ENCODE measurements at regions not wholly inside any gene's neighbourhood (a gene's known extent, or its start where the extent isn't known, plus 50 kb on each side); places are given as distances from the start of the nearest gene placed in this dataset.

DNA sequence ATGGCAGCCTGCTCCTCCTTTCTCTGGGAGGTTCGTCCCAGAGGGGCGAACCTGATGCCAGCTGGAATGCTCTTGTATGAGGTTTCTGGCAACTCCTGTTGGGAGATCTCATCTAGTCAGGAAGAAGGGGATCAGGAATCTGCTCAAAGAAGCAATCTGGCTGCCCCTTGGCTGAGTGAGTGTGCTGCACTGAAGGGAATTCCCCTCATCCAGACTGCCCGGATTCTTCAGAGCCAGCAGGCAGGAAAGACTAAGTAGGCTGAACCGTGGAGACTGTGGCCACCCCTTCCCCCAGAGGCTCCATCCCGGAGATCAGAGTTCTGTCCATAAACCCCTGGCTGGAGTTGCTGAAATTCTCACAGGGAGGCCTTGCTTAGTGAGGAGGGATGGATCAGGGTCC, 476.0 kb downstream of the CSNK1G3 start:
- TF ChIP-seq, protein P1, sequence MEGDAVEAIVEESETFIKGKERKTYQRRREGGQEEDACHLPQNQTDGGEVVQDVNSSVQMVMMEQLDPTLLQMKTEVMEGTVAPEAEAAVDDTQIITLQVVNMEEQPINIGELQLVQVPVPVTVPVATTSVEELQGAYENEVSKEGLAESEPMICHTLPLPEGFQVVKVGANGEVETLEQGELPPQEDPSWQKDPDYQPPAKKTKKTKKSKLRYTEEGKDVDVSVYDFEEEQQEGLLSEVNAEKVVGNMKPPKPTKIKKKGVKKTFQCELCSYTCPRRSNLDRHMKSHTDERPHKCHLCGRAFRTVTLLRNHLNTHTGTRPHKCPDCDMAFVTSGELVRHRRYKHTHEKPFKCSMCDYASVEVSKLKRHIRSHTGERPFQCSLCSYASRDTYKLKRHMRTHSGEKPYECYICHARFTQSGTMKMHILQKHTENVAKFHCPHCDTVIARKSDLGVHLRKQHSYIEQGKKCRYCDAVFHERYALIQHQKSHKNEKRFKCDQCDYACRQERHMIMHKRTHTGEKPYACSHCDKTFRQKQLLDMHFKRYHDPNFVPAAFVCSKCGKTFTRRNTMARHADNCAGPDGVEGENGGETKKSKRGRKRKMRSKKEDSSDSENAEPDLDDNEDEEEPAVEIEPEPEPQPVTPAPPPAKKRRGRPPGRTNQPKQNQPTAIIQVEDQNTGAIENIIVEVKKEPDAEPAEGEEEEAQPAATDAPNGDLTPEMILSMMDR (IDR thresholded peaks at IDR 0.05): no peak
- no peak for TF ChIP-seq POLR2A (IDR thresholded peaks at IDR 0.05)
- TF ChIP-seq POLR2AphosphoS5 (IDR thresholded peaks at IDR 0.05): no peak
- no peak for TF ChIP-seq EP300 (IDR thresholded peaks at IDR 0.05)
